H1 (cell line): ENCODE measurements at regions not wholly inside any gene's neighbourhood (a gene's known extent, or its start where the extent isn't known, plus 50 kb on each side); places are given as distances from the start of the nearest gene placed in this dataset.

Source experiments
- EZH2 ChIP-seq: fragments of 200-600 bp; sonication (generic); IDR thresholded peaks from 2 replicates; pipeline ENCODE4 v1.7.1; 2012; ENCODE audit warnings: low read depth, mild to moderate bottlenecking, moderate library complexity, low read length, inconsistent platforms; ENCODE audit not compliant: severe bottlenecking
- POLR2A ChIP-seq, 2 experiments: IDR thresholded peaks; 1 replicate in 1 of 2; 2 replicates in 1 of 2; pipeline ENCODE4 v1.6.1; 2011; ENCODE audit warnings: low read depth in 2 of 2, low read length in 2 of 2, mild to moderate bottlenecking in 2 of 2; ENCODE audit errors: control extremely low read depth in 1 of 2
- RFX5 ChIP-seq: IDR thresholded peaks from 2 replicates; pipeline ENCODE4 v1.6.1; 2011; ENCODE audit warnings: low read depth, low read length, improper control_type of control experiment, borderline replicate concordance
- TF ChIP-seq, protein P1 (sequence below), 3 experiments: IDR thresholded peaks; 1 replicate in 2 of 3; 2 replicates in 1 of 3; pipeline versions ENCODE4 v1.5.1 to v1.6.1; 2011; ENCODE audit warnings: low read length in 3 of 3, mild to moderate bottlenecking in 3 of 3, inconsistent platforms in 2 of 3, low read depth in 1 of 3, moderate library complexity in 1 of 3; ENCODE audit not compliant: insufficient read depth in 1 of 3; ENCODE audit errors: control extremely low read depth in 1 of 3

DNA sequence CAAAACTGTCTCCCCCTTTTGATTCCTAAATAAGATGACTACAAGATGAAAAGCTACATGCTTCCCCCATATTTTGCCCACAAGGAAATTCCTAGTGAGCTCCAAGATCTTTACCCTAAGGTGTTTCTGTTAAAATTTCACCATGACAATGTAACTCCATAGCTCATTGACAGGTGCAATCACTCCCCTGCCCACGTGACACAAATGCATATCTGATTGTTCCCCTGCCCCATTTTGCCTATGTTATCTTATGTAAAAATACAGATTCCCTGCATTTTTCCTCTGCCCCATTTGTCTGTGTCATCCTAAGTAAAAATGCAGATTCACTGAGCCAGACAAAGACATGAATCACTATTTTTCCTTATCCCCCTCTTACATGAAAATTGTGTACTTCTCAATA, 66.7 kb downstream of the GPRASP3 start:
- TF ChIP-seq, protein P1, sequence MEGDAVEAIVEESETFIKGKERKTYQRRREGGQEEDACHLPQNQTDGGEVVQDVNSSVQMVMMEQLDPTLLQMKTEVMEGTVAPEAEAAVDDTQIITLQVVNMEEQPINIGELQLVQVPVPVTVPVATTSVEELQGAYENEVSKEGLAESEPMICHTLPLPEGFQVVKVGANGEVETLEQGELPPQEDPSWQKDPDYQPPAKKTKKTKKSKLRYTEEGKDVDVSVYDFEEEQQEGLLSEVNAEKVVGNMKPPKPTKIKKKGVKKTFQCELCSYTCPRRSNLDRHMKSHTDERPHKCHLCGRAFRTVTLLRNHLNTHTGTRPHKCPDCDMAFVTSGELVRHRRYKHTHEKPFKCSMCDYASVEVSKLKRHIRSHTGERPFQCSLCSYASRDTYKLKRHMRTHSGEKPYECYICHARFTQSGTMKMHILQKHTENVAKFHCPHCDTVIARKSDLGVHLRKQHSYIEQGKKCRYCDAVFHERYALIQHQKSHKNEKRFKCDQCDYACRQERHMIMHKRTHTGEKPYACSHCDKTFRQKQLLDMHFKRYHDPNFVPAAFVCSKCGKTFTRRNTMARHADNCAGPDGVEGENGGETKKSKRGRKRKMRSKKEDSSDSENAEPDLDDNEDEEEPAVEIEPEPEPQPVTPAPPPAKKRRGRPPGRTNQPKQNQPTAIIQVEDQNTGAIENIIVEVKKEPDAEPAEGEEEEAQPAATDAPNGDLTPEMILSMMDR (IDR thresholded peaks at IDR 0.05; ENCODE audit: control extremely low read depth in 1 of 3, insufficient read depth in 1 of 3, low read depth in 1 of 3, low read length in 3 of 3) = no peak
- TF ChIP-seq POLR2A (IDR thresholded peaks at IDR 0.05; ENCODE audit: control extremely low read depth in 1 of 2, low read depth in 2 of 2, low read length in 2 of 2) (no peak), EZH2 (no peak), RFX5 (no peak)
